ENCODE measurements at regions not wholly inside any gene's neighbourhood (a gene's known extent, or its start where the extent isn't known, plus 50 kb on each side); places are given as distances from the start of the nearest gene placed in this dataset.
"Not testable (repeated sequence)": the region's sequence is repeated elsewhere in the genome, so short reads cannot be mapped to it uniquely, and the experiment has no call there.

DNA sequence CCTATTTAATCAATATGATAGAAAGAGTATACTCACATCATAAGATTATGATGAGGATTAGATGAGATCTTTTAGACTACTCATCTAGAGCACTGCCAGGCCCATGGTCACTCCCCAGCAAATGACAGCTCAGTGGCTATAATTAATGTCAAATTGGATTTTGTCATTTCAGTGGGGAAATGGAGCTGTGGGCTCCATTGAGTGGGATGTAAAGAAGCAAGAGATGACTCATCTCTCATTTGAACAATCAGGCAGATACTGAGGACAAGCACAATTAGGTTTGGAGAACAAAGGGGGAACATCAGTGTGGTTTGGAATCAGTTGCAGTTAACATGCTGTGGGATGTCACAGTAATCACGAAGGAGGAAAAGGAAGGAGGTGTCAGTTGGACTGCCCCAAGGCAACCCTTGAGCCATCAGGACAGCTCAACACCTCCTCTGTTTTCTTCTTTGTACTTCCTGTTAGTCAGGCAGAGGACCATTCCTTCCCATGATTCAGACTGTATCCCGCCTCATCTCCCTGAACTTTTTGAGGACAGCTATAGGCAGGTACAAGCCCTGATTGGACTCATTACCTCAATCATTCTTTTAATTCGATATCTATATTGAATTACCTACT lies 473.7 kb upstream of the ISX start:
- H3K4me2 ChIP-seq, result no peak overlapping the region
- no peaks in the 10 kb centered on the region; a peak in 1 of 22 replicates for H3K9me3 ChIP-seq (replicated peaks in 1 of 11)
- no peak overlapping the region for H3K27ac ChIP-seq
- H3K4me1 ChIP-seq, result no peaks in the 10 kb centered on the region
- H3K36me3 ChIP-seq, result no peaks in the 10 kb centered on the region
- no peaks in the 10 kb centered on the region for H4K20me1 ChIP-seq
- H3K4me3 ChIP-seq, result no peak overlapping the region
- H3K27me3 ChIP-seq, result no peaks in the 10 kb centered on the region
- no peak for TF ChIP-seq Cebpa-rat (IDR thresholded peaks at IDR 0.05)
- no peak overlapping the region for H3K9ac ChIP-seq

DNA sequence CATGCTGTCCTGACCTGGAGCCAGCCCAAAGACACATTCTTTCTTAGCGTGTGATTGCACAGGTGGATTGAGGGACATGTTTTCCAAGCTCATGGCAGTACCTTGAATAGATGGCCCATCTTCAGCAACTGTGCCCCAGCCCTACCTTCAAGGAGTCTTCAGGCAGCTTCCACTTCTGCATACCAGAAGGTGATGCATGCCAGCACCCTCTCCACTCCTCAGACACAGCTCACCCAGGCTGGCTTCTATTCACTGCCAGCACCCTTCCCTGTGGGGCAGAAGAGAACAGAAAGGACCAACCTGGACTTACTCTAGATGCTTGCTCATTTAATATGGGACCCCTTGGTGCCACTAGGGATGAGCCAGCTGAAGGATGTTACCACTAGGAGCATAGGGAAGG lies 466.4 kb upstream of the ISX start:
- Histone ChIP-seq H3K4me3 (no peak overlapping the region), H3K9ac (no peak overlapping the region), H4K20me1 (no peaks in the 10 kb centered on the region), H3K9me3 (replicated peaks in 1 of 11) (no peaks in the 10 kb centered on the region), H3K27me3 (no peaks in the 10 kb centered on the region), H3K4me1 (peaks cover 0 to 15% (median 0%) of the 10 kb centered on the region in 10 experiments; a peak in 4 of 20 replicates), H3K36me3 (no peaks in the 10 kb centered on the region), H3K4me2 (no peak overlapping the region), H3K27ac (no peak overlapping the region)
- TF ChIP-seq Cebpa-rat (IDR thresholded peaks at IDR 0.05), result no peak

DNA sequence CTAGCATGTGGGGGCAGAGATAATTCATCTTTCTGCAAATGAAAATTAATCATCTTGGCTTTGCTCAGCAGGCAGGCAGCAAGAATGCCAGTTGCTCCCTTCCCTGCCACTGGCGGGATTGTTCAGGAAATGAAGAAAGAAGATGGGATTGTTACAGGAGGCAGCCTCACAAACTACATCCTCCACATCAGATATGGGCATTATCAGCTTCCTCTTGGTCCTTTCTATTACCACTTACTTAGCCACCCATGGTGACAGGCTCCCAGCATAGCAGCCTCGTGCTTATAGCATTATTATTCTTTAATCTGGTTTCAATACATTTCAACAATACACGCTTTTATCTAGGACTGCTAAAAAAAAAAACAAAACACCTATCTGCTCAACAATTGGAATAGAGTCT lies 461.6 kb upstream of the ISX start:
- Histone ChIP-seq H3K9me3 (replicated peaks in 1 of 11) (no peaks in the 10 kb centered on the region), H4K20me1 (no peaks in the 10 kb centered on the region), H3K27ac (no peak overlapping the region), H3K9ac (no peak overlapping the region), H3K4me1 (no peaks in the 10 kb centered on the region), H3K4me2 (no peak overlapping the region), H3K4me3 (no peak overlapping the region), H3K27me3 (no peaks in the 10 kb centered on the region), H3K36me3 (no peaks in the 10 kb centered on the region)
- TF ChIP-seq Cebpa-rat (IDR thresholded peaks at IDR 0.05), result no peak

DNA sequence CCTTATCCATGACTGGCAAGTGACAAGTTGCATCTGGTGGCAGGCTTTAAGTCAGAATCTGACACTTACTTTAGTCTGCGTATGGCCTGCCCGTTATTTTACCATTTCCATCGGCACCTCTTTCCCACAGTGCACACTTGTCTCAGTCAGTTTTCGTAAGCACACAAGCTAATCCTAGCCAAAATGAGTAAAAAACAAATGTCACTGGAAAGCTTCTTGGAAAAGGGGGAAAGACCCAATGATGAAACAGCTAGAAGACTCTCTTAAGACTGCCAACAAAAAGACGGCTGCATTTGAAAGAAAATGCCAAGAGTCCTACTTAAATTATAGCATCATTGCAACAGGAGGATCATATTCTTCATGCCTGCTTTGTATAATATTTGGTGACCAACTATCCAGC lies 457.9 kb upstream of the ISX start:
- H3K4me1 ChIP-seq, result no peaks in the 10 kb centered on the region

DNA sequence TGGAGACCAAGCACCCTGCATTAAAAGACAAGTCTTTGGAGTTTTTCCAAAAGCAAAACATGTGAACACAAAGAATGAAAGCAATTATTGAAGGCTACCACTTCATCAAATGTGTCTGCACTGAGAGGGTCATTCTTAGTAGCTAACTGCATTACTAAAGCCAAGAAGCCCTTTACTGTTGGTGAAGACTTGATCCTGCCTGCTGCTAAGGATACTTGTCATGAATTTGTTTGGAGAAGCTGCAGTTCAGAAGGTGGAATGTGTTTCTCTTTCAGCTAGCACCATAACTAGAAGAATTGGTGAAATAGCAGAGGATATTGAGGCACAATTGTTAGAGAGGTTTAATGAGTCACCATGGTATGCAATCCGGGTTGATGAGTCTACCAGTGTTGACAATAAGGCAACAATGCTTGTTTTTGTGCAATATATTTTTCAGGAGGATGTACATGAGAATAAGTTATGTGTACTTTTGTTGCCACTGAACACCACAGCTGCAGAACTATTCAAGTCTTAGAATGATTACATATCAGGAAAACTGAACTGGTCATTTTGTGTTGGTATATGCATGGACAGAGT lies 457.3 kb upstream of the ISX start:
- no peak overlapping the region for H3K4me3 ChIP-seq
- no peaks in the 10 kb centered on the region for H3K27me3 ChIP-seq
- H3K9ac ChIP-seq, result no peak overlapping the region
- no peak for TF ChIP-seq Cebpa-rat (IDR thresholded peaks at IDR 0.05)
- no peak overlapping the region for H3K4me2 ChIP-seq
- no peaks in the 10 kb centered on the region for H3K4me1 ChIP-seq
- no peaks in the 10 kb centered on the region for H4K20me1 ChIP-seq
- no peak overlapping the region for H3K27ac ChIP-seq
- no peaks in the 10 kb centered on the region for H3K36me3 ChIP-seq
- H3K9me3 ChIP-seq (replicated peaks in 1 of 11), result no peaks in the 10 kb centered on the region

More for the DNA sequence above, 457.9 kb upstream of the ISX start:
- Histone ChIP-seq H3K9me3 (replicated peaks in 1 of 11) (no peaks in the 10 kb centered on the region), H3K4me2 (no peak overlapping the region), H3K9ac (no peak overlapping the region), H3K27ac (no peak overlapping the region), H3K27me3 (no peaks in the 10 kb centered on the region), H3K4me3 (no peak overlapping the region), H4K20me1 (no peaks in the 10 kb centered on the region), H3K36me3 (no peaks in the 10 kb centered on the region)
- TF ChIP-seq Cebpa-rat (IDR thresholded peaks at IDR 0.05), result no peak

DNA sequence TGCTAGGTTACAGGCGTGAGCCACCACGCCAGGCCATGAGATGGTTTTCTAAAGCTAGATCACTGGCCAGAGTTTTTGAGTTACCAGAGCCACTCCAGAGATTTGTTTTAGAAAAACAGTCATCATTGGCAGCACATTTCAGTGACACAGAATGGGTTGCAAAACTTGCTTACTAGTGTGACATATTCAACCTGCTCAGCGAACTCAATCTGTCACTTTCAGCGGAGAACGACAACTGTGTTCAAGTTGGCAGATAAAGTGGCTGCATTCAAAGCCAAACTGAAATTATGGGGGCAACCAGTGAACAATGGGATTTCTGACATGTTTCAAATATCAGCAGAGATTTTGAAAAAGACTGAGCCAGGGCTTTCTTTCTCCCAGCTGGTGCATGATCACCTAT lies 456.3 kb upstream of the ISX start:
- H3K27ac ChIP-seq, result no peak overlapping the region

DNA sequence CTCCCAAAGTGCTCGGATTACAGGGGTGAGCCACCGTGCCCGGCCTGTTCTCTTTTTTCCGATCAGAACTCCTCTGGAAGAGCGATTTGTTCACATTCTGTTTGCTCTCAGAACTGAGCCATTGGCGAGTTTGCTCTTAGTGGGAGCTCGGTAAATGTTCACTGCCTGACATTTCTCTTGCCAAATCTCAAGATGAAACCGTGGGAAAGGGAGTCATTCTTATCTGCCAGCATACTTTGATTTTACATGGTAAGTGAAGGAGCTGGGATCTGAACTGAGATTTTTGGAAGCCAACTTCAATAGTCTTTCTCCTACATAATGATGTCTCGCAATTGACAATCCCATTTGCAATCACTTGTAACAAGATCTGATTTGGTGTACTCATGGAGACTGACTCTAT lies 445.8 kb upstream of the ISX start:
- no peak for TF ChIP-seq Cebpa-rat (IDR thresholded peaks at IDR 0.05)
- H3K27me3 ChIP-seq, result no peaks in the 10 kb centered on the region
- H3K9me3 ChIP-seq (replicated peaks in 1 of 11), result no peaks in the 10 kb centered on the region
- no peak overlapping the region for H3K9ac ChIP-seq
- no peaks in the 10 kb centered on the region for H3K4me1 ChIP-seq
- no peaks in the 10 kb centered on the region for H4K20me1 ChIP-seq
- H3K4me3 ChIP-seq, result no peak overlapping the region
- no peak overlapping the region for H3K4me2 ChIP-seq
- H3K27ac ChIP-seq, result no peak overlapping the region
- H3K36me3 ChIP-seq, result no peaks in the 10 kb centered on the region

More for the DNA sequence above, 456.3 kb upstream of the ISX start:
- Histone ChIP-seq H3K9ac (no peak overlapping the region), H3K36me3 (no peaks in the 10 kb centered on the region), H3K9me3 (replicated peaks in 1 of 11) (no peaks in the 10 kb centered on the region), H3K27me3 (no peaks in the 10 kb centered on the region), H3K4me1 (no peaks in the 10 kb centered on the region), H3K4me3 (no peak overlapping the region), H3K4me2 (no peak overlapping the region), H4K20me1 (no peaks in the 10 kb centered on the region)
- TF ChIP-seq Cebpa-rat (IDR thresholded peaks at IDR 0.05), result no peak

DNA sequence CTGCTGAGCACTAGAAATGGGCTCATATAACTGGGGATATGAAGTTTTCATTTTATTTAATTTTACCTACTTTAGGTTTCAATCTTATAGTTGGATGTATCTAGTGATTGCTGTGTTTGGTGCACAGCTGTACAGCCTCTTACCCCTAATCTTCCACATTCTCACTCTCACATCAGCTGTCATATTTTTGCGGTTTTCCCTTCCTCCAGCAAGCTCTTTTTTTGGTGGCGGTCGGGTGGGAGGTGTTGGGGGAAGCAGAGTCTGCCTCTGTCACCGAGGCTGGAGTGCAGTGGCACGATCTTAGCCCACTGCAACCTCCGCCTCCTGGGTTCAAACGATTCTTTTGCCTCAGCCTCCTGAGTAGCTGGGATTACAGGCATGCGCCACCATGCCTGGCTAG lies 445.1 kb upstream of the ISX start:
- Histone ChIP-seq H3K27ac (no peak overlapping the region), H3K4me3 (no peak overlapping the region), H3K9me3 (replicated peaks in 1 of 11) (peaks cover 0 to 2% (median 0%) of the 10 kb centered on the region in 11 experiments; a peak in 7 of 22 replicates), H3K36me3 (no peaks in the 10 kb centered on the region), H3K27me3 (no peaks in the 10 kb centered on the region), H3K4me2 (no peak overlapping the region), H4K20me1 (no peaks in the 10 kb centered on the region), H3K9ac (no peak overlapping the region), H3K4me1 (no peaks in the 10 kb centered on the region)
- no peak for TF ChIP-seq Cebpa-rat (IDR thresholded peaks at IDR 0.05)

DNA sequence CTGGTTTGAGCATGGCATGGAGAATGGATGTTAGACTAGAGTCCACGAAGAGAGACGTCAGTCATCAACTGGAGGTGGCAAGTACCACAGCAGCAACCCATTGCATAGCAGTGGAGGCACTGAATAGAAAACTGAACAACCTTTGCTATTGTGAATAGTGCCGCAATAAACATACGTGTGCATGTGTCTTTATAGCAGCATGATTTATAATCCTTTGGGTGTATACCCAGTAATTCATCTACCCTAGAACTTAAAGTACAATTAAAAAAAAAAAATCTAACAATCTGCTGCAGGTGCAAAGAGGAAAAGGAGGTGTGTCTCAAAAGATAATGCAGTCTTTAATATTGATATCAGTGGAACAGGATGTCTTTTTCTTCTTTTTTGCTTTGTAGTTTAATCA lies 443.4 kb upstream of the ISX start:
- no peak for TF ChIP-seq Cebpa-rat (IDR thresholded peaks at IDR 0.05)

DNA sequence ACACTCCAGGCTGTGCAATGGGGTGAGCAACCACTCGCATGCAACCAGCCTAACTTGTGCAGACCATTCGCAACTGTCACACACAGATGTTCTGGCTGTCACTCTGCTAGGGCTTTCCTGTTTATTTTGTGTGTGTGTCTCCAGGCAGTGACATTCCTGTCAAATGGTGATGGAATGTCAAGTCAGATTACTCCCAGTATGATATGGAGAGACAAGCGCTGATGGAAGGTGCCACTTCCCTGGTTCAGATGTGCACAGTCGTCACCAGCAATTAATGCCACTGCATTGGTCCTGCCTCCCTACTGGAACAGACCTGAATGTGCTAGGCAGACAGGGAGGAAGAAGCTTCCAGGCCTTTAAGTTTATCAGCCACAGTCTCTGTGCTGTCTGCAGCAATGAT lies 442.4 kb upstream of the ISX start:
- Histone ChIP-seq H3K4me1 (no peaks in the 10 kb centered on the region), H4K20me1 (no peaks in the 10 kb centered on the region), H3K27me3 (no peaks in the 10 kb centered on the region), H3K4me2 (no peak overlapping the region), H3K27ac (no peak overlapping the region), H3K36me3 (no peaks in the 10 kb centered on the region), H3K9ac (no peak overlapping the region), H3K4me3 (no peak overlapping the region), H3K9me3 (replicated peaks in 1 of 11) (peaks cover 0 to 18% (median 13%) of the 10 kb centered on the region in 11 experiments; a peak in 18 of 22 replicates)
- no peak for TF ChIP-seq Cebpa-rat (IDR thresholded peaks at IDR 0.05)

More for the DNA sequence above, 443.4 kb upstream of the ISX start:
- H3K9ac ChIP-seq, result no peak overlapping the region
- H3K4me2 ChIP-seq, result no peak overlapping the region
- no peaks in the 10 kb centered on the region for H4K20me1 ChIP-seq
- no peak overlapping the region for H3K27ac ChIP-seq
- H3K36me3 ChIP-seq, result no peaks in the 10 kb centered on the region
- H3K9me3 ChIP-seq (replicated peaks in 1 of 11), result peaks cover 0 to 16% (median 12%) of the 10 kb centered on the region in 11 experiments; a peak in 18 of 22 replicates
- no peaks in the 10 kb centered on the region for H3K4me1 ChIP-seq
- no peak overlapping the region for H3K4me3 ChIP-seq
- H3K27me3 ChIP-seq, result no peaks in the 10 kb centered on the region

DNA sequence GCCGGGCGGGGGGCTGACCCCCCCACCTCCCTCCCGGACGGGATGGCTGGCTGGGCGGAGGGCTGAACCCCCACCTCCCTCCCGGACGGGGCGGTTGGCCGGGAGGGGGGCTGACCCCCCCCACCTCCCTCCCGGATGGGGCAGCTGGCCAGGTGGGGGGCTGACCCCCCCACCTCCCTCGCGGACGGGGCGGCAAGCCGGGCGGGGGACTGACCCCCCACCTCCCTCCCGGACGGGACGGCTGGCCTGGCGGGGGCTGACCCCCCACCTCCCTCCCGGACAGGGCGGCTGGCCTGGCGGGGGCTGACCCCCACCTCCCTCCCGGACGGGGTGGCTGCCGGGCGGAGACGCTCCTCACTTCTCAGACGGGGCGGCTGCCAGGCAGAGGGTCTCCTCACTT lies 440.1 kb upstream of the ISX start:
- not testable (repeated sequence) for H3K9ac ChIP-seq, H4K20me1 ChIP-seq, H3K27me3 ChIP-seq, H3K4me3 ChIP-seq, H3K4me2 ChIP-seq, H3K4me1 ChIP-seq, H3K36me3 ChIP-seq, H3K27ac ChIP-seq
- peaks cover 1 to 25% (median 16%) of the 10 kb centered on the region in 11 experiments; a peak in 19 of 22 replicates for H3K9me3 ChIP-seq (replicated peaks in 1 of 11)
